H1 (cell line): ENCODE measurements at regions not wholly inside any gene's neighbourhood (a gene's known extent, or its start where the extent isn't known, plus 50 kb on each side); places are given as distances from the start of the nearest gene placed in this dataset.
A peak's percentile ranks its signal among the peaks of the same experiment; 100 is the strongest.

Experiments
- SRF ChIP-seq: IDR thresholded peaks from 2 replicates; pipeline ENCODE4 v1.6.1; 2011; ENCODE audit warnings: mild to moderate bottlenecking, low read depth, low read length, moderate library complexity
- TF ChIP-seq, protein P1 (sequence below), 3 experiments: IDR thresholded peaks; 1 replicate in 2 of 3; 2 replicates in 1 of 3; pipeline versions ENCODE4 v1.5.1 to v1.6.1; 2011; ENCODE audit warnings: low read length in 3 of 3, mild to moderate bottlenecking in 3 of 3, inconsistent platforms in 2 of 3, low read depth in 1 of 3, moderate library complexity in 1 of 3; ENCODE audit not compliant: insufficient read depth in 1 of 3; ENCODE audit errors: control extremely low read depth in 1 of 3

DNA sequence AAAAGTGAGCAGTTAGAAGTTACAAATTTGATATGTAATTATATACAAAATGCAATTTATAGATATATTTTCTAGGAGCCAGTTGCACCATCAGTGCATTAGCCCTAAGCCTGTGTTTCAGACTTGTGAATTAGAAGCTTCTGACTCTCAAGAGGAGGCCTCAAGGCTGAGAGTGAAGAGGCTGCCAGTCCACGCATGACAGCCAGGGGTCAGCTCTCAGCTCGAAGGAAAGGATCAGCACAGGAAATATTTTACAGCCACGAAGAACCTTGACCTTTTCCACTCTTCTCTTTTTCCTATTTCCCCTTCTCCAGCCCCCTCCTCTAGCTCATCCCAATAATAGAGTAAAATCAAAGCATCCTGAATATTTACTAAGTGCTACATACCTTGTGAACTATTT, 642.4 kb downstream of the TRIML1 start:
- TF ChIP-seq, protein P1, sequence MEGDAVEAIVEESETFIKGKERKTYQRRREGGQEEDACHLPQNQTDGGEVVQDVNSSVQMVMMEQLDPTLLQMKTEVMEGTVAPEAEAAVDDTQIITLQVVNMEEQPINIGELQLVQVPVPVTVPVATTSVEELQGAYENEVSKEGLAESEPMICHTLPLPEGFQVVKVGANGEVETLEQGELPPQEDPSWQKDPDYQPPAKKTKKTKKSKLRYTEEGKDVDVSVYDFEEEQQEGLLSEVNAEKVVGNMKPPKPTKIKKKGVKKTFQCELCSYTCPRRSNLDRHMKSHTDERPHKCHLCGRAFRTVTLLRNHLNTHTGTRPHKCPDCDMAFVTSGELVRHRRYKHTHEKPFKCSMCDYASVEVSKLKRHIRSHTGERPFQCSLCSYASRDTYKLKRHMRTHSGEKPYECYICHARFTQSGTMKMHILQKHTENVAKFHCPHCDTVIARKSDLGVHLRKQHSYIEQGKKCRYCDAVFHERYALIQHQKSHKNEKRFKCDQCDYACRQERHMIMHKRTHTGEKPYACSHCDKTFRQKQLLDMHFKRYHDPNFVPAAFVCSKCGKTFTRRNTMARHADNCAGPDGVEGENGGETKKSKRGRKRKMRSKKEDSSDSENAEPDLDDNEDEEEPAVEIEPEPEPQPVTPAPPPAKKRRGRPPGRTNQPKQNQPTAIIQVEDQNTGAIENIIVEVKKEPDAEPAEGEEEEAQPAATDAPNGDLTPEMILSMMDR (IDR thresholded peaks at IDR 0.05; ENCODE audit: control extremely low read depth in 1 of 3, insufficient read depth in 1 of 3, low read depth in 1 of 3, low read length in 3 of 3), result peak; percentile 56 to 75 (median 70)
- TF ChIP-seq SRF, result no peak
